ENCODE measurements at regions not wholly inside any gene's neighbourhood (a gene's known extent, or its start where the extent isn't known, plus 50 kb on each side); places are given as distances from the start of the nearest gene placed in this dataset.

DNA sequence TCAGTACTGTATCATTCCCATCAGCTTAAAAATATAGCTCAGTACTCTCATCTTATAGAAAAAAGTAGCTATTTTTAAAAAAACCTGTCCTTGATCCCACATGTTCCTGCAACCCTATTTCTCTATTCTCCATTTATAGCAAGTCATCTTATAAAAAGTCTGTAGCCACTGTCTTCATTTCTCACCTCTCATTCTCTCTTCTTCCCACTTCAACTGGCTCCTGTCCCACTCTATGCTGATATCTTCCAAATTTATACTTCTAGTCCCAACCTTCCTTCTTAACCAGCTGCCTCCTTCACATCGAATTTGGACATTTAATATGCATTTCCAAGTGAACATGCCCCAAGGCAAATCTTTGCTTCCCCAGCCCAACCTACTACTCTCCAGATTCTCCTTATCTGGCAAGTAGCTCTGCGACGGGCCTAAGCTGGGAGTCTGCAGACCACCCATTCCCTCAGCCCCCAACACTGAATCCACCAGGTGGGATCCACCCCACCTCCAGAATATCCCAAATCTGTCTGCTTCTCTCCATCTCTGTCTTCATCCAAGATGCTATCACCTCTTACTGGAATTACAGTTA, 52.0 kb upstream of the TANC2 start:
- DNase-seq (ENCODE audit: low spot score) = no peak

GRCh38 chr17:62912363-62912762, 53.7 kb upstream of the TANC2 start:
- DNase-seq (ENCODE audit: low spot score) = no peak

GRCh38 chr17:62911114-62911513, 54.9 kb upstream of the TANC2 start:
- DNase-seq (ENCODE audit: low spot score) = no peak

DNA sequence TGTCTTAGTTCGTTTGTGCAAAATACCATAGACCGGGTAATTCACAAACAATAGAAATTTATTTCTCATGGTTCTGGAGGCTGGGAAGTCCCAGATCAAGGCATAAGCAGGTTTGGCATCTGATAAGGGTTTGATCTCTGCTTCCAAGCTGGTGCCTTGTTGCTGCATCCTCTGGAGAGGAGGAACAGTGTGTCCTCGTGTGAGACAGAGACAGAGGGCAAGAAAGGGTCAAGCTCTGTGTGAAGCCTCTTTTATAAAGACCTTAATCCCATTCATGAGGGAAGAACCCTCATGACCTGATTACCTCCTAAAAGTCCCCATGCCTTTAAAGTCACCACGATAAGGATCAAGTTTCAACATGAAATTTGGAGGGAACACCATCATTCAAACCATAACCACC, 55.8 kb upstream of the TANC2 start:
- no peak for DNase-seq (ENCODE audit: low spot score)

GRCh38 chr17:62907961-62908360, 58.1 kb upstream of the TANC2 start:
- DNase-seq (ENCODE audit: low spot score) = no peak

GRCh38 chr17:62906881-62907280, 59.2 kb upstream of the TANC2 start:
- DNase-seq (ENCODE audit: low spot score) = no peak

DNA sequence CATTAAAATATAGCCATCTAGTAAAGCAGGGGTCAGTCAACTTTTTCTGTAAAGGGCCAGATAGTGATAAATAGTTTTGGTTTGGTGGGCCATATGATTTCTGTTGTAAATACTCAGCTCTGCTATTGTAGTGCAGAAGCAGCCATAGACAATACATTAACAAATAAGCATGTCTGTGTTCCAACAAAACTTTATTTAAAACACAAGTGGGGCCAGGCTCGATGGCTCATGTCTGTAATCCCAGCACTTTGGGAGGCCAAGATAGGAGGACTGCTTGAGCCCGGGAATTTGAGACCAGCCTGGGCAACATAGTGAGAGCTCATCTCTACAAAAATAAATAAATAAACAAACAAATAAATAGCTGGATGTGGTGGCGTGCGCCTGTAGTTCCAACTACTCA, 60.8 kb upstream of the TANC2 start:
- DNase-seq (ENCODE audit: low spot score) = no peak

- no peak for DNase-seq (ENCODE audit: low spot score)
Measured at GRCh38 chr17:62902531-62903220, 63.4 kb upstream of the TANC2 start.

DNA sequence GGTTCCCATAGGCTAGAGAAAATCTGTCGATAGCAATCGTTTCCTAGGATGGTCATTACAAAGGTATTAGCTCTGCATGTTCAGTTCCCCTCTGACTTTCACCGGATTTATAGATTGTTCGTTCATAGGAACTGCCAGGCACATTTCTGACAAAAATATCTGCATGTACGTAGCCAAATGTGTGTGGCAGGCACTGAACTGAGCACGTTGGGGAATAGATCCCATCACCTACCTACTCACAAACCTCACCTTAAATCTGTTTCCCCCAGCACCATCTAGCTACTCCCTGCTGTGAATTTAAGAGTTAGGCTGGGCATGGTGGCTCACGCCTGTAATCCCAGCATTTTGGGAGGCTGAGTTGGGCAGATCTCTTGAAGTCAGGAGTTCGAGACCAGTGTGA, 64.5 kb upstream of the TANC2 start:
- DNase-seq (ENCODE audit: low spot score) = no peak

GRCh38 chr17:62900096-62900495, 65.9 kb upstream of the TANC2 start:
- no peak for DNase-seq (ENCODE audit: low spot score)

GRCh38 chr17:62899361-62899760, 66.7 kb upstream of the TANC2 start:
- DNase-seq (ENCODE audit: low spot score) = no peak

DNA sequence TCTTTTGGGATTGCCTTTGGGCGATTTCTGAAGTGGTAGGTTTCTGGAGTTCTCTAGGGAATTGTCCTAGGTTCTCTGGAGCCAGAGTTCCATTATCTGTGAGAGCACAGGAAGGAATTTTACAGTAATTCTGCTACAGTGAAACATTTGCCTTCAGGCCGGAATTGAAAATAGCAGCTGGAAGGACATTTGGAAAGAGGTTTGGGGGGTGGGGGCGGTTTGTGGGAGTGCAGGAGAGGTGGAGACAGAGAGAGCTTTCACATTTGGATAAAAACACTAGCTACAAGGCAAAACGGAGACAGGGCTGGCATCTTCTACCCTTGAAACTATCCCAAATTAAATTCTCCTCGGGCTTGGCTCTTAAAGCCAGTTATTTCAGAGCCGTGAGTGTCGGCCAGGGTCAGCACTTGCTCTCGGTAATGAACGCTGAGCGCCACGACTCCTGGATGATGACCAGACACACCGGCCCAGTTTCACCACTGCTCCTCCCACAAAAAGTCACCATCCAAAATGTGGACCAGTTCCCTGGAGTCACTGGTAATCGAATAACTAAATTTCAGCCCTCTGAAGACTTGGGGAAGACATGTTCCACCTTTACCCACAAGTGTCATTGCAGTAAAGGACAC, 67.7 kb upstream of the TANC2 start:
- no peak for DNase-seq (ENCODE audit: low spot score)

GRCh38 chr17:62897706-62898105, 68.3 kb upstream of the TANC2 start:
- DNase-seq (ENCODE audit: low spot score) = no peak

- DNase-seq (ENCODE audit: low spot score) = no peak
Measured at GRCh38 chr17:62895320-62896301, 70.4 kb upstream of the TANC2 start.

GRCh38 chr17:62892870-62893338, 73.1 kb upstream of the TANC2 start:
- no peak for DNase-seq (ENCODE audit: low spot score)

DNA sequence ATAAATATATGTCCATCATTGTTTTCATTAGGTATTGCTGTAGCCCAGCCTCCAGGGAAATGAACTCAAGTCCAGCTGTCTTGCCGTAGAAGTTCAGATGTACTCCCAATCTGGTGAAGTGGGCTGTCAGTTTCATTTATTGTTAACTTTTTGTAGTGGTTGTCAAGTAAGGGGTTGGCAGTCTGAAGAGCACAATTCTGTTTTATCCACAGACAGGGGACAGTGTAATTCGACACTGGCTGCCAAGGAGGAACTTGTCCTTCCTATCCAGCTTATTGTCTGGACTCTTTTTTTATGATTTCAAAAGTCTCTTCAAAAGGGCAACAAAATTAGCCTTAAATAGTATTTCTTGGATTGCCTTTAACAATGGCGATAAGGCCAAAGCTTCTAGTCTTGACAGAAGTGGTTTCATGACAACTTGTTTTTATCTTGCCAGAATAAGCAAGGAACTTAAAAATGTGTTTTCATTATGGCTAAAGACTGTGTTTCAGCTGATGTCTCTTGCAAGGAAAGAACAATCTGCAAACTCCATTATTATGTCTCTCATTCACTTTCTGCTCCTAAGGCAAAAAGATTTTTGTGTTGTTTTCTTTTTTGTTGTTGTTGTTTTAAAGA, 73.9 kb upstream of the TANC2 start:
- no peak for DNase-seq (ENCODE audit: low spot score)

- no peak for DNase-seq (ENCODE audit: low spot score)
Measured at GRCh38 chr17:62891659-62892058, 74.4 kb upstream of the TANC2 start.

DNA sequence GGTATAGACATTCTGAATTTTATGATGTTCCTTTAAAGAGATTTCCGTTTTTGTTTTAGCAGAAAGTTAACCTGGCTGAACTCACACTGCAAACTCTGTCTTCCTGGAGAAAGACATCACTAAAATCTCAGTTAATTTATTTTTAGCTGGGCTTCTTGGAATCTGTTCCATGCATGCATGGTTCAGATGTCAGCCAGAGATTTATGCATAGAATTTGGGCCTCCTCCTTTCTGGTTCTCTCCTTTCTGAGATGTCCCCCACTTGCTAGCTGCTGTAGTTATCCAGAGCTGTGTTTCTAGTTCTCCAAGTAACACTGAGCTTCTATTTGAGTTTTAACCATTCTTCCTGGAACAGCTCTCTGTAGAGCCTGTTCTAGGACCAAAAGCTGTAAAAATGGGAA, 77.3 kb upstream of the TANC2 start:
- no peak for DNase-seq (ENCODE audit: low spot score)

DNA sequence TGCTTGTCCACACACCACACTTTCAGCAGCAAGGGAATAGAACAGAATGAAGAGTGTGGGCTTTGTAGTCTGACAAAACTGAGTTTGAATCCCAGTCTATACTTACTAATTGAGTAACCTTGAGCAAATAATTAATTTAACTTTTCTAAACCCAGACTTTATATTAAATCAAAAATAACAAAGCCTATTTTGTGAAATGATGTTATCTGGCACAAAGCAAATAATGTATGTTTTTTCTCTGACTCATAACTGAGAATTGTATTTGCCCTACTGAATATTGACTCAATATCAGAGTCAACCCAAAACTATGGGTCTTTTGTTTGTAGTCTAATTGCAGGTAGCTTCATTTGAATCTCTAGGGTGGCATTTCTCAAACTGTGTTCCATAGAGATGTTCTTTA, 77.9 kb upstream of the TANC2 start:
- DNase-seq (ENCODE audit: low spot score) = no peak

DNA sequence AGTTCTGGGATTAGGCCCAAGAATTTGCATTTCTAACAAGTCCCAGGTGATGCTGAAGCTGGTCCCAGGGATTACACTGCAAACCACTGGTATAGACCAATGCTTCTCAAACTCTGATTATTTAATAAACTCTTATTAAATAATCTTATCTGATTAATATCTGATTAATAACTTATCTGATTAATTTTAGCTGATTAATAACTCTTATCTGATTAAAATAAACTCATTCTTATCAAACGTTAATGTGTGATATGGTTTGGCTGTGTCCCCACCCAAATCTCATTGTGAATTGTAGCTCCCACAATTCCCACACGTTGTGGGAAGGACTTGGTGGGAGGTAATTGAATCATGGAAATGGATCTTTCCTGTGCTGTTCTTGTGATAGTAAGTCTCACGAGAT, 78.6 kb upstream of the TANC2 start:
- no peak for DNase-seq (ENCODE audit: low spot score)

DNA sequence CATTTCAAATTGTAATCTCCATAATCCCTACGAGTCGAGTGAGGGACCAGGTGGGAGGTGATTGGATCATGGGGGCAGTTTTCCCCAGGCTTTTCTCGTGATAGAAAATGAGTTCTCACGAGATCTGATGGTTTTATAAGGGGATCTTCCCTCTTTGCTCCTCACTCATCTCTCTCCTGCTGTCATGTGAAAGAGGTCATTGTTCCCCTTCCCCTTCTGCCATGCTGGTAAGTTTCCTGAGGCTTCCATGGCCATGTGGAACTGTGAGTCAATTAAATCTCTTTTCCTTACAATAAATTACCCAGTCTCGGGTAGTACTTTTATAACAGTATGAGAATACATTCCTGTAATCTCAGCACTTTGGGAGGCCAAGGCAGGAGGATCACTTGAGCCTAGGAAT, 76.7 kb upstream of the MARCHF10 start:
- DNase-seq (ENCODE audit: low spot score) = no peak

DNA sequence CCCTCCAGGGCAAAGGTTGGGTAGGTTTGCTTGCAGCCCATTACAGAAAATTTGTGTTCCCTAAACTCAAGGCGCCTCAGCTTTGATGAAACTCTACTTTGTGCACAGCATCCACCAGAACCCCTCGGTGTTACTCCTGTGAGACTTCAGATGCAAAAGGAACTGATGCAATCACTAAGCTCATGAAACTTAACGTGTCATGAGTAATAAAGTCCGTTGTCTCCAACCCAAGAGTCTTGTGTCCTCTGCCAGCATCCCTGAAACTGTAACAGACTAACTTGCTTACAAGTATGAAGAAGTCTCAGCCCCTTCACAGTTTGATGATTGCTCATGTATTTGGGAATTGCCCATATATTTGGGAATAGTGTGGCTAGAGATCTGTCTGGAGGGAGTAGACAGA, 74.8 kb upstream of the MARCHF10 start:
- no peak for DNase-seq (ENCODE audit: low spot score)
